ENCODE measurements at regions not wholly inside any gene's neighbourhood (a gene's known extent, or its start where the extent isn't known, plus 50 kb on each side); places are given as distances from the start of the nearest gene placed in this dataset.

- no peak for TF ChIP-seq CTCF (IDR thresholded peaks at IDR 0.05)
- no peak for TF ChIP-seq EZH2 (IDR thresholded peaks at IDR 0.05)
These were observed 274.3 kb downstream of the COL12A1 start for GRCh38 chr6:74931558-74931957.
